H1 (cell line): ENCODE measurements at regions not wholly inside any gene's neighbourhood (a gene's known extent, or its start where the extent isn't known, plus 50 kb on each side); places are given as distances from the start of the nearest gene placed in this dataset.

Experiments
- CTCF ChIA-PET: fragments of 300-600 bp; sonication (Branson Sonifier 250); formaldehyde crosslinking; loops from one replicate; lab custom pipeline; 2021; ENCODE audit not compliant: partially characterized antibody; lab: Charles Lee
- POLR2A ChIA-PET: fragments of 300-600 bp; sonication (Branson Sonifier 250); formaldehyde crosslinking; loops from one replicate; lab custom pipeline; 2021; ENCODE audit warnings: inconsistent platforms; ENCODE audit not compliant: partially characterized antibody; lab: Charles Lee
- DNase-seq, 2 experiments: peaks; one replicate each; pipeline versions ENCODE4 v3.0.0 to v3.0.0-alpha.2; 2010 to 2022; ENCODE audit warnings: low spot score in 2 of 2, low read depth in 1 of 2, mixed read lengths in 1 of 2
- FAIRE-seq: peaks from 2 replicates; lab custom pipeline; 2011; peaks lifted over from hg19 to GRCh38; lab: Jason Lieb, UNC
- H2AFZ ChIP-seq: 2 replicates; pipeline ENCODE4 v1.8.1; 2012; ENCODE audit warnings: low read length, inconsistent platforms
- H2AK5ac ChIP-seq: 2 replicates; pipeline ENCODE4 v1.6.1; 2013; ENCODE audit warnings: low read depth, low read length
- H2BK120ac ChIP-seq: replicated peaks from 2 replicates; pipeline ENCODE3; 2013; ENCODE audit warnings: low read depth, low read length, inconsistent platforms
- H2BK12ac ChIP-seq: 2 replicates; pipeline ENCODE4 v1.6.1; 2013; ENCODE audit warnings: low read depth, low read length
- H2BK15ac ChIP-seq: 2 replicates; pipeline ENCODE4 v1.6.1; 2013; ENCODE audit warnings: low read length
- H2BK20ac ChIP-seq: 2 replicates; pipeline ENCODE4 v1.6.1; 2013; ENCODE audit warnings: low read length
- H2BK5ac ChIP-seq: 2 replicates; pipeline ENCODE4 v1.6.1; 2013; ENCODE audit warnings: low read depth, low read length
- H3K14ac ChIP-seq: 2 replicates; pipeline ENCODE4 v1.6.1; 2013; ENCODE audit warnings: inconsistent platforms; ENCODE audit not compliant: insufficient read length
- H3K18ac ChIP-seq: 2 replicates; pipeline ENCODE4 v1.6.1; 2013; ENCODE audit warnings: low read length; ENCODE audit errors: extremely low read depth
- H3K23ac ChIP-seq: 2 replicates; pipeline ENCODE4 v1.6.1; 2013; ENCODE audit warnings: inconsistent platforms; ENCODE audit not compliant: insufficient read length
- H3K23me2 ChIP-seq: 2 replicates; pipeline ENCODE4 v1.6.1; 2013; ENCODE audit warnings: low read depth, low read length
- H3K27ac ChIP-seq: 2 replicates; pipeline ENCODE4 v1.6.1; 2011; ENCODE audit warnings: low read depth, low read length, inconsistent platforms
- H3K27me3 ChIP-seq, 4 experiments: replicated peaks in 1 of 4; 1 replicate in 1 of 4; 2 replicates in 3 of 4; pipeline versions ENCODE4 v1.6.1 to v1.8.1; 2011 to 2013; ENCODE audit warnings: low read length in 3 of 4, mild to moderate bottlenecking in 3 of 4, inconsistent platforms in 2 of 4, mixed read lengths in 2 of 4, moderate library complexity in 1 of 4; ENCODE audit not compliant: control insufficient read depth in 3 of 4, insufficient read depth in 3 of 4; ENCODE audit errors: extremely low read depth in 1 of 4
- H3K36me3 ChIP-seq, 4 experiments: 2 replicates each; pipeline versions ENCODE4 v1.6.1 to v1.8.1; 2011 to 2013; ENCODE audit warnings: mild to moderate bottlenecking in 4 of 4, low read length in 3 of 4, moderate library complexity in 2 of 4, control low read depth in 1 of 4, inconsistent platforms in 1 of 4; ENCODE audit not compliant: insufficient read depth in 4 of 4, control insufficient read depth in 2 of 4
- H3K4ac ChIP-seq: replicated peaks from 2 replicates; pipeline ENCODE3; 2013; ENCODE audit warnings: low read length, low read depth, mixed read lengths, inconsistent platforms; ENCODE audit not compliant: insufficient read length
- H3K4me1 ChIP-seq, 4 experiments: replicated peaks in 1 of 4; 1 replicate in 1 of 4; 2 replicates in 3 of 4; pipeline versions ENCODE4 v1.6.1 to v1.8.1; 2011 to 2013; ENCODE audit warnings: low read length in 3 of 4, inconsistent platforms in 2 of 4, mixed read lengths in 1 of 4; ENCODE audit not compliant: insufficient read depth in 4 of 4, control insufficient read depth in 3 of 4
- H3K4me2 ChIP-seq, 2 experiments: 2 replicates each; pipeline versions ENCODE4 v1.6.1 to v1.8.1; 2011 to 2013; ENCODE audit warnings: low read depth in 2 of 2, low read length in 2 of 2, control low read depth in 1 of 2, inconsistent platforms in 1 of 2, mild to moderate bottlenecking in 1 of 2; ENCODE audit not compliant: insufficient read depth in 1 of 2
- H3K4me3 ChIP-seq, 4 experiments: fragments of 200-600, 300-600 bp in 1 of 4; sonication (generic), shearing (Covaris generic), sonication (Bioruptor Twin) in 1 of 4; 2 replicates each; pipeline versions ENCODE4 v1.5.1 to v1.8.1; 2011 to 2016; ENCODE audit warnings: low read length in 4 of 4, low read depth in 3 of 4, control low read depth in 2 of 4, inconsistent platforms in 2 of 4, mild to moderate bottlenecking in 2 of 4, mixed read lengths in 1 of 4, moderate library complexity in 1 of 4; ENCODE audit not compliant: insufficient read depth in 2 of 4; ENCODE audit errors: extremely low read depth in 1 of 4
- H3K56ac ChIP-seq: replicated peaks from 2 replicates; pipeline ENCODE3; 2013; ENCODE audit warnings: low read depth, mild to moderate bottlenecking, mixed read lengths, low read length, inconsistent platforms; ENCODE audit not compliant: insufficient read length
- H3K79me1 ChIP-seq: 2 replicates; pipeline ENCODE4 v1.6.1; 2013; ENCODE audit warnings: low read depth, low read length, control low read depth
- H3K79me2 ChIP-seq, 2 experiments: 2 replicates each; pipeline versions ENCODE4 v1.6.1 to v1.8.1; 2012 to 2013; ENCODE audit warnings: low read length in 2 of 2, mild to moderate bottlenecking in 2 of 2, inconsistent platforms in 1 of 2; ENCODE audit not compliant: insufficient read depth in 2 of 2, control insufficient read depth in 1 of 2
- H3K9ac ChIP-seq, 4 experiments: replicated peaks in 1 of 4; 1 replicate in 1 of 4; 2 replicates in 3 of 4; pipeline versions ENCODE4 v1.6.1 to v1.8.1; 2011 to 2013; ENCODE audit warnings: low read depth in 3 of 4, low read length in 3 of 4, control low read depth in 2 of 4, mild to moderate bottlenecking in 2 of 4, moderate library complexity in 2 of 4, inconsistent platforms in 1 of 4; ENCODE audit errors: extremely low read depth in 1 of 4
- H3K9me3 ChIP-seq, 2 experiments: 2 replicates each; pipeline versions ENCODE4 v1.6.1 to v1.8.1; 2012 to 2013; ENCODE audit warnings: mild to moderate bottlenecking in 2 of 2, moderate library complexity in 2 of 2, control low read depth in 1 of 2, inconsistent platforms in 1 of 2, low read depth in 1 of 2, low read length in 1 of 2, mixed read lengths in 1 of 2; ENCODE audit not compliant: insufficient read depth in 2 of 2
- H4K20me1 ChIP-seq, 2 experiments: replicated peaks in 1 of 2; 2 replicates each; pipeline versions ENCODE3 to v1.8.1; 2011 to 2013; ENCODE audit warnings: inconsistent platforms in 2 of 2, low read length in 2 of 2, mild to moderate bottlenecking in 1 of 2; ENCODE audit not compliant: insufficient read depth in 2 of 2, control insufficient read depth in 1 of 2
- H4K5ac ChIP-seq: 2 replicates; pipeline ENCODE4 v1.6.1; 2013; ENCODE audit warnings: low read length, low read depth, mixed read lengths, inconsistent platforms; ENCODE audit not compliant: insufficient read length
- H4K8ac ChIP-seq: 2 replicates; pipeline ENCODE4 v1.8.0; 2013; ENCODE audit warnings: mild to moderate bottlenecking, moderate library complexity, low read length, inconsistent platforms; ENCODE audit not compliant: insufficient read depth; ENCODE audit errors: extremely low read depth
- H4K91ac ChIP-seq: replicated peaks from 2 replicates; pipeline ENCODE3; 2013; ENCODE audit warnings: low read length, mixed read lengths, inconsistent platforms; ENCODE audit not compliant: insufficient read length
- JUND ChIP-seq: IDR thresholded peaks from 2 replicates; pipeline ENCODE4 v1.6.1; 2011; ENCODE audit warnings: mild to moderate bottlenecking, improper control_type of control experiment, low read length
- WGBS, 2 experiments: shearing (Covaris generic) in 1 of 2; methylation state at CpG; one replicate each; pipeline versions ENCODE4 v1.1.6 to v1.1.7; 2013 to 2015; ENCODE audit warnings: low lambda C conversion rate in 2 of 2, mixed read lengths in 2 of 2, inconsistent platforms in 1 of 2, low coverage in 1 of 2, missing lambda C conversion rate in 1 of 2; ENCODE audit not compliant: insufficient replicate concordance in 2 of 2, insufficient coverage in 1 of 2, insufficient read length in 1 of 2; ENCODE audit errors: extremely low coverage in 1 of 2, missing lambda C conversion rate in 1 of 2; 5-methylcytosine and 5-hydroxymethylcytosine counted together

DNA sequence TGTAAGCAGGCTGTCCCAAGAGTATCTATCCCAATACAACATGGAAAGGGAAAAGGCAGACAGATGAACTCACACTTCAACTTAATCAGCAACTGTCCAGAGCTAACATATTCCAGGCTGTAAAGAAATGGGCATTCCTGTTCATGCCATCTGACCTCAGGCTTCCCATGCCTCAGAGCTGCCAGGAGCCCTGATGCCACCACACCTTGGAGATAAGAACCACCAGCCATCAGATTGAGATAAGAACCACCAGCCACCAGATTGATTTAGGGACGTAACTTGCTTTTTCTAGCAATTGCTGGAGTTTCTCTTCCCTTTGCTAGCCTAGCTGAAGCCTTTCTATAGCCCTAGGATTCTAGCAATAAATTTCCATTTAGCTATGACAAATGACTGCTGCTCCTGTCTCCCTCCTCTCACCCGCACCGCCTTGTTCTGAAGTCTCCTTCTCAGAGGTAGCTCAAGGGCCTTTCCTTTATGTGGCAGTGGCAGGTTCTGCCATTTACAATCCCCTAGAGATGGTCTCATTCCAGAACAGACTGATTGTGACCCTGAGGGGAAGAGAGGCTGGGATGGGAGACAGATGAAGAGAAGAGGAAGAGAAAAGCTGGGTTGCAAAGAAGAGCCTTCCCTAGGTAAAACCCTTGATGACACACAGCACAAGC is 88.0 kb upstream of the CTTNBP2NL start:
- Histone ChIP-seq H3K4me2 (no peak overlapping the region), H2AFZ (peak overlapping the region; percentile 48), H3K14ac (no peak overlapping the region), H3K56ac (no peak overlapping the region), H4K91ac (no peak overlapping the region), H3K23ac (no peak overlapping the region), H2BK15ac (no peak overlapping the region), H3K18ac (no peak overlapping the region), H3K4ac (no peak overlapping the region), H3K9me3 (no peaks in the 10 kb centered on the region), H3K27ac (no peak overlapping the region), H3K4me3 (no peak overlapping the region), H2BK20ac (no peak overlapping the region), H3K27me3 (no peaks in the 10 kb centered on the region), H2BK120ac (no peak overlapping the region), H2BK5ac (no peak overlapping the region), H3K4me1 (peaks cover 0 to 3% (median 1%) of the 10 kb centered on the region in 4 experiments; a peak in 2 of 7 replicates), H3K9ac (no peak overlapping the region), H3K79me1 (no peaks in the 10 kb centered on the region), H3K23me2 (no peaks in the 10 kb centered on the region), H2AK5ac (no peak overlapping the region), H2BK12ac (no peak overlapping the region), H3K36me3 (no peaks in the 10 kb centered on the region), H4K20me1 (no peaks in the 10 kb centered on the region), H4K8ac (no peak overlapping the region), H4K5ac (no peak overlapping the region), H3K79me2 (no peaks in the 10 kb centered on the region)
- no peak for DNase-seq
- CTCF ChIA-PET: interaction anchor here (0.8 to 7.5 kb wide), 7 partner anchors 9 to 194 kb away, joined by 3 to 39 read pairs (median 4); no protein-coding TSS in a partner anchor
- WGBS, 2 experiments: 72% methylated on average over 3 of the region's 3 CpGs; no CpG with 5 or more reads in 1 of the 2 experiments
- POLR2A ChIA-PET: no interaction called here
- FAIRE-seq: no peak
- no peak for TF ChIP-seq JUND
- TF ChIP-seq, all 59 proteins: peak for 0
